Fibroblast of lung (primary cell): ENCODE measurements at regions not wholly inside any gene's neighbourhood (a gene's known extent, or its start where the extent isn't known, plus 50 kb on each side); places are given as distances from the start of the nearest gene placed in this dataset.

Experiments used
- DNase-seq, 2 donors: peaks; one replicate each; pipeline versions ENCODE4 v3.0.0 to v3.0.0-alpha.2; 2010; ENCODE audit warnings: low read depth in 2 of 2
- H2AFZ ChIP-seq: 2 replicates; pipeline ENCODE4 v1.5.1; 2012; ENCODE audit warnings: low read length, control low read depth, inconsistent platforms
- H3K27ac ChIP-seq: 2 replicates; pipeline ENCODE4 v1.5.1; 2011; ENCODE audit warnings: low read length, control low read depth; ENCODE audit not compliant: insufficient read depth
- H3K27me3 ChIP-seq: 2 replicates; pipeline ENCODE4 v1.5.1; 2011; ENCODE audit warnings: mild to moderate bottlenecking, low read length; ENCODE audit not compliant: control insufficient read depth, insufficient read depth
- H3K36me3 ChIP-seq: 2 replicates; pipeline ENCODE4 v1.5.1; 2011; ENCODE audit warnings: low read length; ENCODE audit not compliant: control insufficient read depth, insufficient read depth
- H3K4me1 ChIP-seq: 2 replicates; pipeline ENCODE4 v1.5.1; 2011; ENCODE audit warnings: low read length; ENCODE audit not compliant: control insufficient read depth, insufficient read depth; ENCODE audit errors: extremely low read depth
- H3K4me2 ChIP-seq: 2 replicates; pipeline ENCODE4 v1.5.1; 2011; ENCODE audit warnings: low read length, control low read depth; ENCODE audit not compliant: insufficient read depth; ENCODE audit errors: extremely low read depth
- H3K4me3 ChIP-seq, 4 experiments: fragments of 200-600 bp in 1 of 4; sonication (generic) in 1 of 4; replicated peaks in 1 of 4; 2 replicates each; pipeline ENCODE4 v1.5.1; 2011 to 2016; ENCODE audit warnings: low read length in 4 of 4, low read depth in 3 of 4, mild to moderate bottlenecking in 3 of 4, control low read depth in 2 of 4, inconsistent platforms in 1 of 4, mixed read lengths in 1 of 4; ENCODE audit not compliant: insufficient read depth in 1 of 4; ENCODE audit errors: control extremely low read depth in 1 of 4
- H3K79me2 ChIP-seq: 2 replicates; pipeline ENCODE4 v1.5.1; 2012; ENCODE audit warnings: mild to moderate bottlenecking, low read length, inconsistent platforms; ENCODE audit not compliant: control insufficient read depth, insufficient read depth
- H3K9ac ChIP-seq: 2 replicates; pipeline ENCODE4 v1.5.1; 2011; ENCODE audit warnings: mild to moderate bottlenecking, low read length, control low read depth; ENCODE audit not compliant: insufficient read depth
- H3K9me3 ChIP-seq: 2 replicates; pipeline ENCODE4 v1.5.1; 2012; ENCODE audit warnings: low read depth, low read length; ENCODE audit not compliant: control insufficient read depth, insufficient read depth
- H4K20me1 ChIP-seq: 2 replicates; pipeline ENCODE4 v1.5.1; 2011; ENCODE audit warnings: low read length; ENCODE audit not compliant: control insufficient read depth, insufficient read depth; ENCODE audit errors: extremely low read depth
- CTCF ChIP-seq, 2 donors: IDR thresholded peaks in 1 of 2; conservative IDR thresholded peaks in 1 of 2; 1 replicate in 1 of 2; 2 replicates in 1 of 2; pipeline ENCODE4 v1.5.1; 2011 to 2012; ENCODE audit warnings: low read length in 2 of 2, control low read depth in 1 of 2, inconsistent platforms in 1 of 2, low read depth in 1 of 2, mild to moderate bottlenecking in 1 of 2
- EZH2 ChIP-seq: IDR thresholded peaks from 2 replicates; pipeline ENCODE4 v1.5.1; 2012; ENCODE audit warnings: low read length, control low read depth, mild to moderate bottlenecking; ENCODE audit errors: missing control alignments

- no peaks in the 10 kb centered on the region for H3K79me2 ChIP-seq
- H3K27ac ChIP-seq, result no peak overlapping the region
- no peak overlapping the region for H3K4me2 ChIP-seq
- no peaks in the 10 kb centered on the region for H4K20me1 ChIP-seq
- H3K36me3 ChIP-seq, result no peaks in the 10 kb centered on the region
- no peak overlapping the region for H3K9ac ChIP-seq
- H3K27me3 ChIP-seq, result no peaks in the 10 kb centered on the region
- no peaks in the 10 kb centered on the region for H3K4me1 ChIP-seq
- H3K9me3 ChIP-seq, result no peaks in the 10 kb centered on the region
- TF ChIP-seq EZH2 (no peak), CTCF (conservative IDR thresholded peaks at IDR 0.05 in 1 of 2, IDR thresholded peaks at IDR 0.05 in 1 of 2; ENCODE audit: low read depth in 1 of 2, low read length in 2 of 2) (no peak)
- no peak overlapping the region for H2AFZ ChIP-seq
- no peak overlapping the region for H3K4me3 ChIP-seq
- no peak for DNase-seq
Observed at GRCh38 chr1:230574502-230574901, 67.8 kb upstream of the COG2 start.

GRCh38 chr1:230573658-230574057 lies 68.6 kb upstream of the COG2 start:
- no peak overlapping the region for H2AFZ ChIP-seq
- no peak for DNase-seq
- no peaks in the 10 kb centered on the region for H3K79me2 ChIP-seq
- H3K4me2 ChIP-seq, result no peak overlapping the region
- no peak overlapping the region for H3K27ac ChIP-seq
- H3K4me3 ChIP-seq, result no peak overlapping the region
- no peaks in the 10 kb centered on the region for H3K27me3 ChIP-seq
- no peak overlapping the region for H3K9ac ChIP-seq
- H3K4me1 ChIP-seq, result no peaks in the 10 kb centered on the region
- H4K20me1 ChIP-seq, result no peaks in the 10 kb centered on the region
- no peaks in the 10 kb centered on the region for H3K9me3 ChIP-seq
- TF ChIP-seq EZH2, result no peak
- TF ChIP-seq CTCF (conservative IDR thresholded peaks at IDR 0.05 in 1 of 2, IDR thresholded peaks at IDR 0.05 in 1 of 2; ENCODE audit: low read depth in 1 of 2, low read length in 2 of 2), result no peak
- H3K36me3 ChIP-seq, result no peaks in the 10 kb centered on the region

GRCh38 chr1:230572121-230573105 lies 69.9 kb upstream of the COG2 start:
- no peaks in the 10 kb centered on the region for H4K20me1 ChIP-seq
- no peaks in the 10 kb centered on the region for H3K4me1 ChIP-seq
- H3K27ac ChIP-seq, result no peak overlapping the region
- no peaks in the 10 kb centered on the region for H3K9me3 ChIP-seq
- no peak overlapping the region for H3K4me2 ChIP-seq
- no peaks in the 10 kb centered on the region for H3K27me3 ChIP-seq
- H3K79me2 ChIP-seq, result no peaks in the 10 kb centered on the region
- no peak overlapping the region for H3K9ac ChIP-seq
- H2AFZ ChIP-seq, result no peak overlapping the region
- no peak for TF ChIP-seq CTCF (conservative IDR thresholded peaks at IDR 0.05 in 1 of 2, IDR thresholded peaks at IDR 0.05 in 1 of 2; ENCODE audit: low read depth in 1 of 2, low read length in 2 of 2)
- TF ChIP-seq EZH2, result no peak
- no peaks in the 10 kb centered on the region for H3K36me3 ChIP-seq
- H3K4me3 ChIP-seq, result no peak overlapping the region
- peak in 1 of 2 donors; percentile 7 for DNase-seq
